ENCODE measurements at regions not wholly inside any gene's neighbourhood (a gene's known extent, or its start where the extent isn't known, plus 50 kb on each side); places are given as distances from the start of the nearest gene placed in this dataset.

GRCh38 chr2:222146488-222146887, 152.3 kb downstream of the PAX3 start:
- peak; percentile 6 for DNase-seq (ENCODE audit: low read depth)

- DNase-seq (ENCODE audit: low read depth), result peak; percentile 72
Measured at GRCh38 chr2:222142027-222142426, 156.8 kb downstream of the PAX3 start.

- peak; percentile 80 for DNase-seq (ENCODE audit: low read depth)
Measured at GRCh38 chr2:222136106-222136630, 162.6 kb downstream of the PAX3 start.

- no peak for DNase-seq (ENCODE audit: low read depth)
Measured at GRCh38 chr2:222134654-222135053, 164.1 kb downstream of the PAX3 start.

DNA sequence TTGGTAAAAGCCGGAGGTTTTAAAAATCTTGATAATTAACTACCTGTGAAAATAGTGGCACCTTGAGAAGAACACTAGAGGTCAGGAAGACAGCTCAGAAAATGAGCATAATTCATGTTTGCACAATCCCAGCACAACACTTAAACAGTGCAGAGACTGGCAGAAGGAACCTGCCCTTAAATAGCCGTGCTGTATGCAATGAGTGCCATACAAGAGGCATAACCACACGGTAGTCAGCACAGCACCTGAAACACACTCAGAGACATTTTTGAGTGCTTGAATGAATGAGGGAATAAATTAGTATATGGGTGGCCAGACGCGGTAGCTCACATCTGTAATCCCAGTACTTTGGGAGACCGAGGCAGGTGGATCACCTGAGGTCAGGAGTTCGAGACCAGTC, 164.9 kb downstream of the PAX3 start:
- DNase-seq (ENCODE audit: low read depth), result no peak

DNA sequence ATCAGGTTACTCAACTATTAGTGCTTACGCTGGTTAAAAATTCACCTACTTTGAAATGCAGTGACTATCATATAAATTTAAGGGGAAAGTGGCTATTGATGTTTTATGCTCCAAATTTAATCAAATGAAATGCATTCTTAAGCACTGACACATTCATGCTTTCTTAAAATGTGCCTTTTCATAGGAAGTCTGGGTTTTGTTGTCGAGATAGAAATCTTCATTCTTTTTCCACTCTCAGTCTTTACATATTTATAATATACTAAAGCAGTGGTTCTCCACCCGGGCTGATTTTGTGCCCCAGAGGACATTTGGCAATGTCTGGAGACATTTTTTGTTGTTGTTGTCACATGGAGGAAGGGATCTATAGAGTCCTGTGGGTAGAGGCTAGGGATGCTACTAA, 167.9 kb downstream of the PAX3 start:
- no peak for DNase-seq (ENCODE audit: low read depth)

GRCh38 chr2:222127660-222128059, 171.1 kb downstream of the PAX3 start:
- peak; percentile 23 for DNase-seq (ENCODE audit: low read depth)

- DNase-seq (ENCODE audit: low read depth), result no peak
Measured at GRCh38 chr2:222120933-222121332, 177.9 kb downstream of the PAX3 start.

DNA sequence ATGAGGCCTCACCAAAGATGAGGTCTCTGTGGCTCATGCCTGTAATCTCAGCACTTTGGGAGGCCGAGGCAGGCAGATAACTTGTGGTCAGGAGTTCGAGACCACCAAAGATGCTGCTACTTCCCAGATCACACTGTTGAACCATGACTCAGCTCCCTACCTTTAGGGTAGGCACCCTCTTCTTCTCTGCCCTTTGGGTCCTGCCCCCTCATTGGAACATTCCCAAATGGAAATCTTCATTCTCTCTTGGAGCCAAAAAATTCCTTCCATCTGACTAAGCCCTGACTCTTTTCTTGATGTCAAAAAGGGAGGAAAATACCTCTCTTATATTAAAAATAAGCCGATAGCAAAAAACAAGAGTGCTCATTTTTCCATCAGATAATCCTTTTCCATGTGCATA, 183.5 kb downstream of the PAX3 start:
- peak; percentile 29 for DNase-seq (ENCODE audit: low read depth)

GRCh38 chr2:222108957-222109585, 189.7 kb downstream of the PAX3 start:
- no peak for DNase-seq (ENCODE audit: low read depth)

- no peak for DNase-seq (ENCODE audit: low read depth)
Measured at GRCh38 chr2:222108497-222108896, 190.3 kb downstream of the PAX3 start.

DNA sequence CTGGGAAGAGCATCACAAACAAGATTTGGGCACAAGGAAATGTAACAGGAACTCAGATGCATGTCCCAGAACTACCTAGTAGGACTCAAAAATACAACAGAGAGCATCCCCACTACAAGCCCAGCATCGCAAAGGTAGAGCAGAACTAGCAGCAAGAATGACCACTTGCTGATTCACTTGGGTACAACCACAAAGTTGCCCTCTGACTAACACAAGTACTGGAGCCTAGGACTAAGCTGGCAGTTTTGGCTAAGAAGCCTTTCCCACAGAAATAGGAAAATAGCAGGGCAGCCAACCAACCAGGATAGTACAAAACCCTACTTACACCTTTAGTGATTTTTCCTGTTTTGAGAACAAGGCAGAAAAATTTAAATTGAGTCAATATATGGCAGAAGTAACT, 193.8 kb downstream of the PAX3 start:
- peak; percentile 38 for DNase-seq (ENCODE audit: low read depth)

DNA sequence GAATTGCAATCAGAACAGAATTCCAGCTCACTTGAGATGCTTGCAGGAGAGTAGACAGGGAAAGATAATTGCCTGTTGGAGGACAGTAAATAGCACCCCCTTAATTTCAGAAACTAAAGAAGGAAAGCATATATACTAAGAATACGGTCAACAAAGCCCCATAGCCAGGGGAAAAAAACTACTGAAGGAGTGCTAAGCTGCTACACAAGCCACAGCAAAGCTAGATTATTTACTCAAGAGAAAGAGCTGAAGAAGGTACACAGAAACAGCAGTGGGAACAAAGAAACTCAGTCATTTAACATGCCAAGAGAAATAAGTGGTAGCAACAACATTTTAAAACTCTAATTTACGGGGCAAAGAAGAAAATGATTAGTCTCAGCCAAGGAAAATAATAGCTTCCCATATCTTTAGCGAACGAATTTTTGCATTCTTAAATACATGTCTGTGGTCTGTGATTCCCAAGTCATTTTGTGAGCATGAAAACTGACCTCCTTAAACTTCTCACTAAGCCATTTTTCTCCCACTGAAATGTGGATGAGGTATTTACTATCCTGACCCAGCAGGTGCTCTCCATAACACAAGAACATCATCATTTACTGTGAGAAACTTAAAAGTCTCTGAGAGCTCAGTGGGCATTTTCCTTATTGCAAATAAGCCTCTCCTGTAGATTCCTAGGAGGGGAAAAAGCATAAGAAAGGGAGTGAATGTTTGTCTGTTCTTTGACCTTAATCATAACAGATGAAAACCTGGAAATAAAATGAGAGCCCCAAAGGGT, 196.0 kb downstream of the PAX3 start:
- no peak for DNase-seq (ENCODE audit: low read depth)

DNA sequence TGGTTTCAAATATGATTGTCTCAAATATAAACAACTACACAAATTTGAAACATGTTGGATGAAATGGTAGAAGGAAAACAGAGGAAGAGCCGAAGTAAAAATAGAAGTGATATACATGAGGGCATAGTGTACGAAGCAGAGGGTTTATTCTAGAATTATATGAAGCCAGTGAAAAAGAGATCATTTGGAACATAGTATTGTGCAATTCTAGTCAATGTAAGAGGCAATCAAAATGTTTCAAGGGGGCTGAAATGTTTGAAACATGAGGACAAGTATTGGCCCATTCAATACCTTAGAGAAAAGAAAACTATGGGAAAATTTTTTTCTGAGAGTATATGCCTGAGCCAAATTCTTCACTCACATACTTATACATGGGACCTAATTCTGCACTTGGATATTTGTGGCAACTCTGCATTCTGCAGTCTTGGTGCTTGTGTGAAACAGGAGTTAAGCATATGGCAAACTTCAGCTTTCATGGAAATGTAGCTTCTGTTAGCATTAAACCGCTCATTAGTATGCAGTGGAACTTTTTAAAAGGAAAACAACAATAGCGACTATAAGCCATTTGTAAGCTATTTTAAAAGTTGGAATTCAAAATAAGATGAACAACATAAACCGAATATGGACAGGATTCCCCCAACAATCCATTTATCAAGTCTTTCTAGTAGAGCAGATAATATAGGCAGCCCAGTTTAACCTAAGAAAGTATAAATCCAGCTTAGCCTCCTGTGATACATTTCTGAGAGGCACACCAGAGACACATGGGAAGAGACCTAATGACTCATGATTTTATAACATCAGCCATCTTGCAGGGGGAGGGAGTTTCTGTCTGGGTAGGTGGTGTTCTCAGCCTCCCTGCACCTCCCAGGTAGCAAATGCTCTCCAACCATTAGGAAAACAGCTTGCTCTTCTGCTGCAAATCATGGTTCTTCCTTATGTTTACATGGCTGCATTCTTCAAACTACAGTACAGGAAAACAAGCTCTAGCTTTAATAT, 197.8 kb downstream of the PAX3 start:
- no peak for DNase-seq (ENCODE audit: low read depth)

GRCh38 chr2:222088561-222088960, 210.2 kb downstream of the PAX3 start:
- peak; percentile 52 for DNase-seq (ENCODE audit: low read depth)

GRCh38 chr2:222087998-222088397, 210.8 kb downstream of the PAX3 start:
- DNase-seq (ENCODE audit: low read depth), result peak; percentile 23

- no peak for DNase-seq (ENCODE audit: low read depth)
Measured at GRCh38 chr2:222082201-222082600, 216.6 kb downstream of the PAX3 start.

- DNase-seq (ENCODE audit: low read depth), result no peak
Measured at GRCh38 chr2:222080141-222080540, 218.7 kb downstream of the PAX3 start.

DNA sequence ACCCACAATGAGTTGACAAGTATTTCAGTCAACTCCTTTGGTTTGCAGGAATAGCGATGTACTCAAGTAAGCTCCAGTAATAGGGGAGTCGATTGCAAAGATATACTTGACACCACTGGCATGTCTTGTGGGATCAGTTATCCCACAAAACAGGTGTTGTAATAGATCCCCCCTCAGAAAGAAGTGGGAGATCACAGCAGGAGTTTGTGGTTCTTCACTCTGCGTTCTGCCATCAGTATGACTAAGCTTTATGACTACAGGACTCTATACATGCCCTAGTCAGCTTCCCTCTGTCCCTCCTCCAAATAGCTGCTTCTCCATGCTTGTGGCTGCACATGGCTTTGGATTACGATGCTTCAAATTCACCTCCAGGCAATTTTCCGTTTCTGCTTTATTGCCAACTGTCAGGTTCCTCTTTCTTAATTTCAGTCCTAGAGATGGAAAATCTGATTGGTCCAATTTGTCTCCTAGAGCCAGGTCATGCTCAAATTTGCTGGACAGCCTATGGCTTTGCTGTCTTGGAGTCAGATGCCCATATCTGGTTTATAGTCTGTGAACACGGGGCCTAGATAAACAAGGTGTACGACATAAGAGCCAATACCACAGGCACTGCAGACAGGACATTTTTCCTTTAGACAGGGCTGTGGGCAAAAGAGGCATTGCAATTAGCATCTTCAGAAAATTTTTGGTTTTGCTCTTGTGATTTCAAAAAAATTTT, 221.7 kb downstream of the PAX3 start:
- DNase-seq (ENCODE audit: low read depth), result peak; percentile 90

GRCh38 chr2:222074674-222075073, 224.1 kb downstream of the PAX3 start:
- peak; percentile 36 for DNase-seq (ENCODE audit: low read depth)

GRCh38 chr2:222071911-222072310, 226.9 kb downstream of the PAX3 start:
- no peak for DNase-seq (ENCODE audit: low read depth)
